ENCODE measurements at regions not wholly inside any gene's neighbourhood (a gene's known extent, or its start where the extent isn't known, plus 50 kb on each side); places are given as distances from the start of the nearest gene placed in this dataset.

DNA sequence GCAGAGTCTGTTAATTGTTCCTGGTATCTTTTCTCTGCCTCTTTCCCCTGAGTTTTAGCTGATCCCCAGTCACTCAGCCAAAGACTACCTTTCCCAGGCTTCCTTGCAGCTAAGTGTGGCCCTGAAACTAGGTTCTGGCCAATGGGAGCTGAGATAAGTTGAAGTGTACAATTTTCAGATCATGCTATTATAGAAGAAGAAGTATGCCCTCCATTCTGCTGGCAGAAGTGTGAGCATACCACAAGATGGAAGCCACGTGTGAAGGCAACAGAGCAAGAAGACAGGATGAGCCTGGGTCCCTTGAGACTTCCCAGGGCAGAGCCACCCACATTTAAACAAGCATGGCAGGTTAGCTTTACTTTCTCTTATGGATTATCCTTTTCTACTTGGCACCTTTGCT is 273.2 kb downstream of the HIVEP2 start:
- H3K9me3 ChIP-seq (replicated peaks in 1 of 3) = no peaks in the 10 kb centered on the region
- intact Hi-C loops (cut with DNase I) = no loop called here
- H3K4me1 ChIP-seq (replicated peaks in 1 of 2) = no peaks in the 10 kb centered on the region
- no peak for TF ChIP-seq POLR2A (IDR thresholded peaks at IDR 0.05)
- TF ChIP-seq, protein P1, sequence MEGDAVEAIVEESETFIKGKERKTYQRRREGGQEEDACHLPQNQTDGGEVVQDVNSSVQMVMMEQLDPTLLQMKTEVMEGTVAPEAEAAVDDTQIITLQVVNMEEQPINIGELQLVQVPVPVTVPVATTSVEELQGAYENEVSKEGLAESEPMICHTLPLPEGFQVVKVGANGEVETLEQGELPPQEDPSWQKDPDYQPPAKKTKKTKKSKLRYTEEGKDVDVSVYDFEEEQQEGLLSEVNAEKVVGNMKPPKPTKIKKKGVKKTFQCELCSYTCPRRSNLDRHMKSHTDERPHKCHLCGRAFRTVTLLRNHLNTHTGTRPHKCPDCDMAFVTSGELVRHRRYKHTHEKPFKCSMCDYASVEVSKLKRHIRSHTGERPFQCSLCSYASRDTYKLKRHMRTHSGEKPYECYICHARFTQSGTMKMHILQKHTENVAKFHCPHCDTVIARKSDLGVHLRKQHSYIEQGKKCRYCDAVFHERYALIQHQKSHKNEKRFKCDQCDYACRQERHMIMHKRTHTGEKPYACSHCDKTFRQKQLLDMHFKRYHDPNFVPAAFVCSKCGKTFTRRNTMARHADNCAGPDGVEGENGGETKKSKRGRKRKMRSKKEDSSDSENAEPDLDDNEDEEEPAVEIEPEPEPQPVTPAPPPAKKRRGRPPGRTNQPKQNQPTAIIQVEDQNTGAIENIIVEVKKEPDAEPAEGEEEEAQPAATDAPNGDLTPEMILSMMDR (IDR thresholded peaks at IDR 0.05) = no peak
- H3K36me3 ChIP-seq (replicated peaks in 1 of 2) = no peaks in the 10 kb centered on the region
- H3K27me3 ChIP-seq = peaks cover 10% of the 10 kb centered on the region
- DNase-seq = no peak
- no peak overlapping the region for H3K4me3 ChIP-seq
- no peak overlapping the region for H3K27ac ChIP-seq
- WGBS, 4 donors = 72 to 80% (median 74%) methylated on average over 1 of the region's 1 CpG

DNA sequence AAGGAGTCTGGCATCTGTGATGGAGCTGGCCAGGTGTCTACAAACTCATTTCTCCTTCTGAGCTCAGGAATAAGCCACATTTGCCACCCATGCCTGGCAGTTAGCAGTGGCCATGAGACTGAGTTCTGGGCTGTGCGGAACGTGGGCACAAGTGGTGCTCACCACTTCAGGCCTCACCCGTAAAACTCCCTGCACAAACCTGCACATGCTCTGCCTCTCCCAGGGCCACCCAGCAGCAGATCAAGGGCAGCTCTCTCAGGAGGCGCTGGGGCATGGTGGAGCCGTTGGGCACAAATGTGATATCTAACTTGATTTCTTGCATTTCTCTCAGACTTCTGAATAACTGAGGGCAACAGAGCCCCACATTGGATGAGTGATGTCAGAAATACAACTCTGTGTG is 269.5 kb downstream of the HIVEP2 start:
- Histone ChIP-seq H3K36me3 (replicated peaks in 1 of 2) (no peaks in the 10 kb centered on the region), H3K4me3 (no peak overlapping the region), H3K27ac (no peak overlapping the region), H3K9me3 (replicated peaks in 1 of 3) (no peaks in the 10 kb centered on the region), H3K27me3 (peaks cover 10% of the 10 kb centered on the region), H3K4me1 (replicated peaks in 1 of 2) (no peaks in the 10 kb centered on the region)
- intact Hi-C loops (cut with DNase I) = no loop called here
- TF ChIP-seq POLR2A (IDR thresholded peaks at IDR 0.05) = no peak
- TF ChIP-seq, protein P1 (IDR thresholded peaks at IDR 0.05) = no peak
- DNase-seq = no peak
- 57 to 83% (median 75%) methylated on average over 5 of the region's 5 CpGs for WGBS, 4 donors

DNA sequence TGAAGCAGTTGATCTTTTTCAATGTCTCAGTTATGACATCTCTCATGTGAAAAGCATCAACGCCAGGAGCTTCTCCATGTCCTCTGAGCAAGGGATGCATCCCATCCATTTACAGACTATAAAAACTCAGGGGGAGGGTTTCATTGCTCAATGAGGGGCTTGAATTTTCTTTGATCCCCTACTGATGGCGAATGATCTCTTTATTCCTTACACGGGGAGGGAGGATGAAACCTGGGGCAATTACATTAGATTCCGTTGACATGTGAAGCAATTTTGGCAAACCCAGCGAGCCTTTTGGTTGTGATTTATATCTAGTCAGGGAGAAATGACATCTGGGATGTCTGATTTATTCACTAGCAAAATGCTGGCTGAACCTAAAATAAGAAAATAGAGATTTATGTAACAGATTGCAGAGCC is 268.9 kb downstream of the HIVEP2 start:
- Histone ChIP-seq H3K4me1 (replicated peaks in 1 of 2) (no peaks in the 10 kb centered on the region), H3K4me3 (no peak overlapping the region), H3K27me3 (peaks cover 10% of the 10 kb centered on the region), H3K36me3 (replicated peaks in 1 of 2) (no peaks in the 10 kb centered on the region), H3K9me3 (replicated peaks in 1 of 3) (no peaks in the 10 kb centered on the region), H3K27ac (no peak overlapping the region)
- intact Hi-C loops (cut with DNase I) = no loop called here
- 50 to 58% (median 54%) methylated on average over 5 of the region's 5 CpGs for whole genome bisulfite sequencing, 4 donors
- TF ChIP-seq, protein P1 (IDR thresholded peaks at IDR 0.05) = no peak
- TF ChIP-seq POLR2A (IDR thresholded peaks at IDR 0.05) = no peak
- DNase-seq = no peak

DNA sequence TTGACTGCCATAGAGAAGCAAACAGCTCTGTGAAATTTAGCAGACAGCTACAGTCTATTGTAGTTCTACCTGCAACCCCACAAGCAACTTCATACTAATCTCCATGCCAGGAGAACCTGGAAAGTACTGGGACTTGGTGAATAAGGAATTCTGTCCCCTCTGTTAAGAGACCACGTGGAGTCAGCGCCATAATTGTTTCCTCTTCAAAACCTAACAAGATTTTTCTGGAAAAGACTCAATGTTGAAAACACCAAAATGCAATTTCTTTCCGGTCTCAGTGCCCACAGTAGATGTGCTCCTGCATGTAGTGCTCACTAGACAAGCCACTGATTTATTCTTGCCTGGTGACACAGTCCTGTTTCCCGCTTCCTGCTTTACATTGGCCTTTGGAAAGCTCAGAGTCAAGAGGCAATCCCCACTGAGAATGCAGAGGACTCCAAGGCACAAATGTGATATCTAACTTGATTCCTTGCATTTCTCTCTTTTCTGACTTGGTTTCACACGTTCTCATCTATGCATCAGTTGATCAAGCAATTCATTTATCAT is 268.3 kb downstream of the HIVEP2 start:
- Histone ChIP-seq H3K27me3 (peaks cover 10% of the 10 kb centered on the region), H3K36me3 (replicated peaks in 1 of 2) (no peaks in the 10 kb centered on the region), H3K9me3 (replicated peaks in 1 of 3) (no peaks in the 10 kb centered on the region), H3K4me3 (no peak overlapping the region), H3K27ac (no peak overlapping the region), H3K4me1 (replicated peaks in 1 of 2) (no peaks in the 10 kb centered on the region)
- intact Hi-C loops (cut with DNase I) = no loop called here
- DNase-seq = no peak
- 60 to 65% (median 64%) methylated on average over 5 of the region's 5 CpGs for WGBS, 4 donors
- TF ChIP-seq, protein P1 (IDR thresholded peaks at IDR 0.05) = no peak
- no peak for TF ChIP-seq POLR2A (IDR thresholded peaks at IDR 0.05)

All from adrenal gland (tissue), 9 donors.